SK-N-SH (cell line): ENCODE measurements at regions not wholly inside any gene's neighbourhood (a gene's known extent, or its start where the extent isn't known, plus 50 kb on each side); places are given as distances from the start of the nearest gene placed in this dataset.

Experiments
- CTCF ChIA-PET: fragments of 300-600, 350-600 bp; formaldehyde crosslinking; extraction: SDS; loops from one replicate; lab custom pipeline; 2021; lab: Yijun Ruan, JAX
- POLR2A ChIA-PET: fragments of 350-600 bp; sonication (Branson Sonifier 250); formaldehyde crosslinking; extraction: SDS; loops from one replicate; lab custom pipeline; 2020; ENCODE audit warnings: antibody characterized with exemption, inconsistent platforms; lab: Yijun Ruan, JAX
- DNase-seq: peaks from one replicate; pipeline ENCODE4 v3.0.0; 2012
- H2AFZ ChIP-seq: fragments of 200-600 bp; sonication (generic); 2 replicates; pipeline ENCODE4 v1.8.1; 2016; ENCODE audit warnings: antibody characterized with exemption, mild to moderate bottlenecking, low read depth
- H3F3A ChIP-seq: fragments of 200-600 bp; sonication (generic); replicated peaks from 2 replicates; pipeline ENCODE3; 2016; ENCODE audit warnings: antibody characterized with exemption, mild to moderate bottlenecking; ENCODE audit not compliant: insufficient read depth
- H3K27ac ChIP-seq, 2 experiments: fragments of 200-500 bp in 1 of 2; fragments of 200-600 bp in 1 of 2; sonication (Bioruptor generic) in 1 of 2; sonication (generic), shearing (Covaris generic) in 1 of 2; 2 replicates each; pipeline versions ENCODE4 v1.5.1 to v1.6.1; 2014 to 2016; ENCODE audit warnings: low read depth in 2 of 2, inconsistent platforms in 1 of 2, low read length in 1 of 2, mild to moderate bottlenecking in 1 of 2, mixed read lengths in 1 of 2
- H3K27me3 ChIP-seq: fragments of 200-600 bp; sonication (generic), shearing (Covaris generic); 2 replicates; pipeline ENCODE4 v1.6.1; 2016; ENCODE audit warnings: mixed run types; ENCODE audit not compliant: insufficient read depth
- H3K36me3 ChIP-seq, 2 experiments: fragments of 200-500 bp in 1 of 2; fragments of 200-600 bp in 1 of 2; sonication (Bioruptor generic) in 1 of 2; sonication (generic) in 1 of 2; replicated peaks in 1 of 2; 2 replicates each; pipeline versions ENCODE3 to v1.5.1; 2014 to 2016; ENCODE audit warnings: low read length in 1 of 2, mild to moderate bottlenecking in 1 of 2; ENCODE audit not compliant: insufficient read depth in 2 of 2, control insufficient read depth in 1 of 2
- H3K4me1 ChIP-seq, 2 experiments: fragments of 200-500 bp in 1 of 2; fragments of 200-600 bp in 1 of 2; sonication (Bioruptor generic) in 1 of 2; sonication (generic), shearing (Covaris generic) in 1 of 2; 2 replicates each; pipeline versions ENCODE4 v1.5.1 to v1.6.1; 2014 to 2016; ENCODE audit warnings: low read depth in 1 of 2, low read length in 1 of 2, mixed run types in 1 of 2; ENCODE audit not compliant: insufficient read depth in 2 of 2, control insufficient read depth in 1 of 2
- H3K4me2 ChIP-seq: fragments of 200-600 bp; sonication (generic), shearing (Covaris generic); 2 replicates; pipeline ENCODE4 v1.6.1; 2017; ENCODE audit warnings: mixed run types
- H3K4me3 ChIP-seq, 2 experiments: fragments of 200-500 bp in 1 of 2; fragments of 200-600 bp in 1 of 2; sonication (Bioruptor generic) in 1 of 2; sonication (generic), shearing (Covaris generic) in 1 of 2; 2 replicates each; pipeline versions ENCODE4 v1.5.1 to v1.8.1; 2014 to 2016; ENCODE audit warnings: low read depth in 2 of 2, inconsistent platforms in 1 of 2, low read length in 1 of 2, mild to moderate bottlenecking in 1 of 2, mixed read lengths in 1 of 2, moderate library complexity in 1 of 2
- H3K79me2 ChIP-seq: fragments of 200-600 bp; sonication (generic); 2 replicates; pipeline ENCODE4 v1.8.1; 2017; ENCODE audit warnings: mild to moderate bottlenecking; ENCODE audit not compliant: insufficient read depth
- H3K9ac ChIP-seq: fragments of 200-600 bp; sonication (generic); 2 replicates; pipeline ENCODE4 v1.6.1; 2017; ENCODE audit warnings: mixed run types
- H3K9me2 ChIP-seq: fragments of 200-600 bp; sonication (generic); 2 replicates; pipeline ENCODE4 v1.6.1; 2017; ENCODE audit warnings: mixed run types
- H3K9me3 ChIP-seq: fragments of 200-600 bp; sonication (generic); 2 replicates; pipeline ENCODE4 v1.6.1; 2017; ENCODE audit warnings: mixed run types, mild to moderate bottlenecking, moderate library complexity
- H4K20me1 ChIP-seq: fragments of 200-600 bp; sonication (generic); 2 replicates; pipeline ENCODE4 v1.6.1; 2017; ENCODE audit warnings: mild to moderate bottlenecking, mixed run types; ENCODE audit not compliant: insufficient read depth
- ELF1 ChIP-seq: IDR thresholded peaks from 2 replicates; pipeline ENCODE4 v1.4.0; 2012
- EZH2phosphoT487 ChIP-seq: fragments of 200-600 bp; sonication (generic); IDR thresholded peaks from 2 replicates; pipeline ENCODE4 v1.6.1; 2017; ENCODE audit warnings: low read depth, mixed run types, mild to moderate bottlenecking, antibody characterized with exemption, moderate library complexity, borderline replicate concordance
- FOXJ3 ChIP-seq: sonication (generic); formaldehyde crosslinking; IDR thresholded peaks from 2 replicates; pipeline ENCODE4 v1.5.1; 2020; ENCODE audit warnings: mild to moderate bottlenecking, missing genetic modification reagents
- GABPA ChIP-seq: IDR thresholded peaks from 2 replicates; pipeline ENCODE4 v1.4.0; 2012; ENCODE audit warnings: low read depth, mild to moderate bottlenecking
- GATA2 ChIP-seq: sonication (generic); formaldehyde crosslinking; IDR thresholded peaks from 2 replicates; pipeline ENCODE4 v1.5.0; 2020; ENCODE audit warnings: mild to moderate bottlenecking, missing genetic modification reagents
- JUND ChIP-seq: IDR thresholded peaks from 2 replicates; pipeline ENCODE4 v1.4.0; 2012
- MEF2A ChIP-seq: IDR thresholded peaks from 2 replicates; pipeline ENCODE4 v1.4.0; 2012; ENCODE audit warnings: low read depth, borderline replicate concordance
- MXI1 ChIP-seq: IDR thresholded peaks from 2 replicates; pipeline ENCODE4 v1.6.1; 2012; ENCODE audit warnings: mild to moderate bottlenecking, low read depth, low read length, improper control_type of control experiment
- NRF1 ChIP-seq: IDR thresholded peaks from 2 replicates; pipeline ENCODE4 v1.6.1; 2012; ENCODE audit warnings: low read depth, mild to moderate bottlenecking, low read length
- RAD21 ChIP-seq: IDR thresholded peaks from 2 replicates; pipeline ENCODE4 v1.6.1; 2012; ENCODE audit warnings: mild to moderate bottlenecking, low read length
- RXRA ChIP-seq: IDR thresholded peaks from 2 replicates; pipeline ENCODE4 v1.4.0; 2012; ENCODE audit warnings: low read depth, mild to moderate bottlenecking, borderline replicate concordance
- SMC3 ChIP-seq: IDR thresholded peaks from 2 replicates; pipeline ENCODE4 v1.6.1; 2012; ENCODE audit warnings: low read depth, low read length, improper control_type of control experiment
- TCF12 ChIP-seq: IDR thresholded peaks from 2 replicates; pipeline ENCODE4 v1.4.0; 2012
- WGBS: methylation state at CpG from one replicate; pipeline ENCODE4 v1.1.6; 2017; ENCODE audit warnings: low lambda C conversion rate; 5-methylcytosine and 5-hydroxymethylcytosine counted together
- TF ChIP-seq, protein P1 (sequence below): fragments of 150-350 bp; IDR thresholded peaks from 2 replicates; pipeline ENCODE4 v1.6.1; 2017; ENCODE audit warnings: antibody characterized with exemption, low read length, low read depth, borderline replicate concordance
- TF ChIP-seq, protein P2 (sequence below): IDR thresholded peaks from 2 replicates; pipeline ENCODE4 v1.6.1; 2012; ENCODE audit warnings: mild to moderate bottlenecking, low read depth, low read length, moderate library complexity

DNA sequence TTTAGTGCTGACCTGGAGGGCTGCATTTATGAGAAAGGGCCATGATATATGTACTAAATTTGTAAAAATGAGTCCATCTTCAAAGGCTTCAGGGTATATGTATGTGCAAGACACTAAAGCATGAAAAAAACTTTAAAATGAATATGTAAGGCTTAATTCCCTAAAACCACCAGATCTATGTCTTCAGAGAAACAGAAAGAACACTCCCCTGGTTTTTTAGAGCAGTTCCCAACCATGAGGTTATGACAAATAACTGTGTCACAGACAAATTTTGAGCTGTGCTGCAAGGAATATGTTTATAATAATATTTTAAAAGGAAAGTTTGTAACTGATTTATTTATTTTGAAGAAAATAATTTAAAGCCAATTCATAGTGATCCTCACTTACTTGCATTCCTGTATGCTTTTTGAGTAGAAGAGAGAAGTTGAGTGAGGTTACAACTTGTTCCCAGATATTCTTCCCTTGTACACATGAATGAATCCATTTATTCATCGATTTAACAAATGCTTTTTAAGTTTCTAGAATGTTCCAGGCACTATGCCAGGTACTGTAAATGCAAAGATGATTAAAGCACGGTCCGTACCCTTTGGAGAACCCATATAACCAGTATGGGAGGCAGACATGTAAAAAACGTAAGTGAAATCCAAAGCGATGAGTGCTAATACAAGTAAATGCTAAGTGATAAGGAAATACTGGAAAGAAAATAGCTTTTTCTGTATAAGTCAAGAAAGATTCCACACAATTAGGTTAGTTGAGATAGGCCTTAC lies 295.2 kb upstream of the DIAPH2 start:
- Histone ChIP-seq H3K27ac (no peak overlapping the region), H3K9me3 (no peaks in the 10 kb centered on the region), H3K9me2 (no peaks in the 10 kb centered on the region), H3K79me2 (no peaks in the 10 kb centered on the region), H3K4me2 (no peak overlapping the region), H3K4me3 (no peak overlapping the region), H3K36me3 (no peaks in the 10 kb centered on the region), H3K27me3 (no peaks in the 10 kb centered on the region), H4K20me1 (no peaks in the 10 kb centered on the region), H3F3A (no peaks in the 10 kb centered on the region), H3K4me1 (no peaks in the 10 kb centered on the region; a peak in 1 of 4 replicates), H3K9ac (no peak overlapping the region), H2AFZ (no peak overlapping the region)
- no peak for DNase-seq
- no peak for TF ChIP-seq MEF2A
- TF ChIP-seq MXI1 = no peak
- TF ChIP-seq RAD21 = no peak
- no peak for TF ChIP-seq RXRA
- TF ChIP-seq NRF1 = no peak
- no peak for TF ChIP-seq ELF1
- no peak for TF ChIP-seq TCF12
- no peak for TF ChIP-seq SMC3
- TF ChIP-seq EZH2phosphoT487 = no peak
- no peak for TF ChIP-seq GATA2
- TF ChIP-seq, protein P1, sequence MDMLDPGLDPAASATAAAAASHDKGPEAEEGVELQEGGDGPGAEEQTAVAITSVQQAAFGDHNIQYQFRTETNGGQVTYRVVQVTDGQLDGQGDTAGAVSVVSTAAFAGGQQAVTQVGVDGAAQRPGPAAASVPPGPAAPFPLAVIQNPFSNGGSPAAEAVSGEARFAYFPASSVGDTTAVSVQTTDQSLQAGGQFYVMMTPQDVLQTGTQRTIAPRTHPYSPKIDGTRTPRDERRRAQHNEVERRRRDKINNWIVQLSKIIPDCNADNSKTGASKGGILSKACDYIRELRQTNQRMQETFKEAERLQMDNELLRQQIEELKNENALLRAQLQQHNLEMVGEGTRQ = no peak
- TF ChIP-seq GABPA = no peak
- no peak for TF ChIP-seq FOXJ3
- TF ChIP-seq, protein P2, sequence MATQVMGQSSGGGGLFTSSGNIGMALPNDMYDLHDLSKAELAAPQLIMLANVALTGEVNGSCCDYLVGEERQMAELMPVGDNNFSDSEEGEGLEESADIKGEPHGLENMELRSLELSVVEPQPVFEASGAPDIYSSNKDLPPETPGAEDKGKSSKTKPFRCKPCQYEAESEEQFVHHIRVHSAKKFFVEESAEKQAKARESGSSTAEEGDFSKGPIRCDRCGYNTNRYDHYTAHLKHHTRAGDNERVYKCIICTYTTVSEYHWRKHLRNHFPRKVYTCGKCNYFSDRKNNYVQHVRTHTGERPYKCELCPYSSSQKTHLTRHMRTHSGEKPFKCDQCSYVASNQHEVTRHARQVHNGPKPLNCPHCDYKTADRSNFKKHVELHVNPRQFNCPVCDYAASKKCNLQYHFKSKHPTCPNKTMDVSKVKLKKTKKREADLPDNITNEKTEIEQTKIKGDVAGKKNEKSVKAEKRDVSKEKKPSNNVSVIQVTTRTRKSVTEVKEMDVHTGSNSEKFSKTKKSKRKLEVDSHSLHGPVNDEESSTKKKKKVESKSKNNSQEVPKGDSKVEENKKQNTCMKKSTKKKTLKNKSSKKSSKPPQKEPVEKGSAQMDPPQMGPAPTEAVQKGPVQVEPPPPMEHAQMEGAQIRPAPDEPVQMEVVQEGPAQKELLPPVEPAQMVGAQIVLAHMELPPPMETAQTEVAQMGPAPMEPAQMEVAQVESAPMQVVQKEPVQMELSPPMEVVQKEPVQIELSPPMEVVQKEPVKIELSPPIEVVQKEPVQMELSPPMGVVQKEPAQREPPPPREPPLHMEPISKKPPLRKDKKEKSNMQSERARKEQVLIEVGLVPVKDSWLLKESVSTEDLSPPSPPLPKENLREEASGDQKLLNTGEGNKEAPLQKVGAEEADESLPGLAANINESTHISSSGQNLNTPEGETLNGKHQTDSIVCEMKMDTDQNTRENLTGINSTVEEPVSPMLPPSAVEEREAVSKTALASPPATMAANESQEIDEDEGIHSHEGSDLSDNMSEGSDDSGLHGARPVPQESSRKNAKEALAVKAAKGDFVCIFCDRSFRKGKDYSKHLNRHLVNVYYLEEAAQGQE = no peak
- no peak for TF ChIP-seq JUND
- WGBS = 34% methylated on average over 5 of the region's 5 CpGs
- ChIA-PET POLR2A (no interaction called here), CTCF (interaction anchor here (1.0 kb wide), 1 partner anchor 9 kb away, joined by 3 read pairs; no protein-coding TSS in a partner anchor)
